ENCODE measurements at regions not wholly inside any gene's neighbourhood (a gene's known extent, or its start where the extent isn't known, plus 50 kb on each side); places are given as distances from the start of the nearest gene placed in this dataset.
"Not testable (repeated sequence)": the region's sequence is repeated elsewhere in the genome, so short reads cannot be mapped to it uniquely, and the experiment has no call there.

- not testable (repeated sequence) for H4K8ac ChIP-seq (ENCODE audit: low read depth, low read length); H3K79me2 ChIP-seq (ENCODE audit: control insufficient read depth, insufficient read depth, low read length); H3K27ac ChIP-seq (ENCODE audit: low read depth, low read length); H3K4me2 ChIP-seq (ENCODE audit: low read length); H3K4ac ChIP-seq (ENCODE audit: low read depth, low read length); H2BK120ac ChIP-seq (ENCODE audit: low read depth, low read length); H2BK5ac ChIP-seq (ENCODE audit: low read length); H3K9ac ChIP-seq (ENCODE audit: low read length); H4K5ac ChIP-seq (ENCODE audit: low read length); H3K56ac ChIP-seq (ENCODE audit: low read length); H3K18ac ChIP-seq (ENCODE audit: low read length); H3K4me3 ChIP-seq (ENCODE audit: low read length); H3K79me1 ChIP-seq (ENCODE audit: low read length); DNase-seq; H3K23ac ChIP-seq (ENCODE audit: low read length); H2AK5ac ChIP-seq (ENCODE audit: low read length); H3K4me1 ChIP-seq (ENCODE audit: control insufficient read depth, low read depth, low read length); H2BK15ac ChIP-seq (replicated peaks; ENCODE audit: low read depth); H3K36me3 ChIP-seq (ENCODE audit: control insufficient read depth, insufficient read depth, low read length); H3K27me3 ChIP-seq (ENCODE audit: insufficient read depth, low read length, poor library complexity)
- no CpG with 5 or more reads among the region's 12 CpGs for WGBS (ENCODE audit: extremely low coverage, insufficient coverage, low lambda C conversion rate)
Measured at GRCh38 chr2:91590381-91590780, 2898.9 kb downstream of the RPIA start.

DNA sequence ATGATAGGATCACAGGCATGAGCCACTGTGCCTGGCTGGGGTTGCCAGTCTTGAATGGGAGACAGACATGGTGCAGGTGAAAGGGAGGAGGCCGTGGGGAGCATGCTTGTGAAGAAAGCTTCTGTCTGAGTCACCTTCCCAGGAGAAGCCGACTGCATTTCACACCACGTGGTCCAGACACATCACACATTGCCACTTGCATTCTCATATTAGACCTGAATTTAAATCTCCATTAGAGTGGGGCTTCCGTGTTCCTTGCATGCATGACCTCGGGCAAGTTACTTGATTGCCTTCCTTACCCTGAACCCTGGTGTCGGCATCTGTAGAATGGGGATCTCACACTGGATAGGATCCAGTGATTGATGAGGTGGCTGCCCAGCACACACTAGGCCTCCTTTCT is 2899.6 kb downstream of the RPIA start:
- H3K36me3 ChIP-seq (ENCODE audit: control insufficient read depth, insufficient read depth, low read length); H3K23ac ChIP-seq (ENCODE audit: low read length); H2BK5ac ChIP-seq (ENCODE audit: low read length); H3K27me3 ChIP-seq (ENCODE audit: insufficient read depth, low read length, poor library complexity); H2BK120ac ChIP-seq (ENCODE audit: low read depth, low read length); H3K4me3 ChIP-seq (ENCODE audit: low read length); H3K4me1 ChIP-seq (ENCODE audit: control insufficient read depth, low read depth, low read length); H3K4me2 ChIP-seq (ENCODE audit: low read length); H3K27ac ChIP-seq (ENCODE audit: low read depth, low read length); DNase-seq; H3K9ac ChIP-seq (ENCODE audit: low read length); H3K79me1 ChIP-seq (ENCODE audit: low read length); H4K8ac ChIP-seq (ENCODE audit: low read depth, low read length); H3K18ac ChIP-seq (ENCODE audit: low read length); H4K5ac ChIP-seq (ENCODE audit: low read length); H3K79me2 ChIP-seq (ENCODE audit: control insufficient read depth, insufficient read depth, low read length); H3K4ac ChIP-seq (ENCODE audit: low read depth, low read length); H2AK5ac ChIP-seq (ENCODE audit: low read length); H2BK15ac ChIP-seq (replicated peaks; ENCODE audit: low read depth); H3K56ac ChIP-seq (ENCODE audit: low read length): not testable (repeated sequence)
- WGBS (ENCODE audit: extremely low coverage, insufficient coverage, low lambda C conversion rate): no CpG with 5 or more reads among the region's 6 CpGs

DNA sequence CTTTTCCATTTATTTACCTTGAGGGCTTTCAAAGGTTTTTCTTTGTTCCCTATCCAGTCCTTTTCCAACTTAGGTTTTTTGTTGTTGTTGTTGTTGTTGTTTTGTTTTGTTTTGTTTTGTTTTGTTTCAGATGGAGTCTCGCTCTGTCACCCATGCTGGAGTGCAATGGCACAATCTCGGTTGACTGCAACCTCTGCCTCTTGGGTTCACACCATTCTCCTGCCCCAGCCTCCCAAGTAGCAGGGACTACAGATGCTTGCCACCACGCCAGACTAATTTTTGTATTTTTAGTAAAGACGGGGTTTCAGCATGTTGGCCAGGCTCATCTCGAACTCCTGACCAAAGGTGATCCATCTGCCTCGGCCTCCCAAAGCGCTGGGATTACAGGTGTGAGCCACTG is 2906.0 kb downstream of the RPIA start:
- not testable (repeated sequence) for H3K18ac ChIP-seq (ENCODE audit: low read length); H3K4me1 ChIP-seq (ENCODE audit: control insufficient read depth, low read depth, low read length); H3K79me1 ChIP-seq (ENCODE audit: low read length); H2AK5ac ChIP-seq (ENCODE audit: low read length); H4K8ac ChIP-seq (ENCODE audit: low read depth, low read length); H3K23ac ChIP-seq (ENCODE audit: low read length); H2BK5ac ChIP-seq (ENCODE audit: low read length); H3K27me3 ChIP-seq (ENCODE audit: insufficient read depth, low read length, poor library complexity); DNase-seq; H3K79me2 ChIP-seq (ENCODE audit: control insufficient read depth, insufficient read depth, low read length); H3K56ac ChIP-seq (ENCODE audit: low read length); H3K36me3 ChIP-seq (ENCODE audit: control insufficient read depth, insufficient read depth, low read length); H3K9ac ChIP-seq (ENCODE audit: low read length); H2BK15ac ChIP-seq (replicated peaks; ENCODE audit: low read depth); H4K5ac ChIP-seq (ENCODE audit: low read length); H3K4me3 ChIP-seq (ENCODE audit: low read length); H3K4ac ChIP-seq (ENCODE audit: low read depth, low read length); H2BK120ac ChIP-seq (ENCODE audit: low read depth, low read length); H3K4me2 ChIP-seq (ENCODE audit: low read length); H3K27ac ChIP-seq (ENCODE audit: low read depth, low read length)
- no CpG with 5 or more reads among the region's 7 CpGs for WGBS (ENCODE audit: extremely low coverage, insufficient coverage, low lambda C conversion rate)

GRCh38 chr2:91598519-91598918 is 2907.0 kb downstream of the RPIA start:
- not testable (repeated sequence) for H3K79me2 ChIP-seq (ENCODE audit: control insufficient read depth, insufficient read depth, low read length)

GRCh38 chr2:91599000-91599399 is 2907.5 kb downstream of the RPIA start:
- H3K36me3 ChIP-seq (ENCODE audit: control insufficient read depth, insufficient read depth, low read length); H3K9ac ChIP-seq (ENCODE audit: low read length); H3K27me3 ChIP-seq (ENCODE audit: insufficient read depth, low read length, poor library complexity); H3K4me3 ChIP-seq (ENCODE audit: low read length); H3K79me2 ChIP-seq (ENCODE audit: control insufficient read depth, insufficient read depth, low read length); H3K4me1 ChIP-seq (ENCODE audit: control insufficient read depth, low read depth, low read length); H3K4me2 ChIP-seq (ENCODE audit: low read length); H3K18ac ChIP-seq (ENCODE audit: low read length); H2BK5ac ChIP-seq (ENCODE audit: low read length); H3K4ac ChIP-seq (ENCODE audit: low read depth, low read length); H3K56ac ChIP-seq (ENCODE audit: low read length); H2AK5ac ChIP-seq (ENCODE audit: low read length); H3K79me1 ChIP-seq (ENCODE audit: low read length); H3K23ac ChIP-seq (ENCODE audit: low read length); H4K8ac ChIP-seq (ENCODE audit: low read depth, low read length); H4K5ac ChIP-seq (ENCODE audit: low read length); H2BK15ac ChIP-seq (replicated peaks; ENCODE audit: low read depth); H3K27ac ChIP-seq (ENCODE audit: low read depth, low read length); DNase-seq: not testable (repeated sequence)
- H2BK120ac ChIP-seq (ENCODE audit: low read depth, low read length): peak overlapping the region; percentile 28
- WGBS (ENCODE audit: extremely low coverage, insufficient coverage, low lambda C conversion rate): no CpG with 5 or more reads among the region's 6 CpGs

More at GRCh38 chr2:91598519-91598918, 2907.0 kb downstream of the RPIA start:
- not testable (repeated sequence) for H2BK5ac ChIP-seq (ENCODE audit: low read length); H3K27me3 ChIP-seq (ENCODE audit: insufficient read depth, low read length, poor library complexity); H4K5ac ChIP-seq (ENCODE audit: low read length); H2BK120ac ChIP-seq (ENCODE audit: low read depth, low read length); H3K36me3 ChIP-seq (ENCODE audit: control insufficient read depth, insufficient read depth, low read length); H3K9ac ChIP-seq (ENCODE audit: low read length); H3K18ac ChIP-seq (ENCODE audit: low read length); H3K4ac ChIP-seq (ENCODE audit: low read depth, low read length); H3K4me3 ChIP-seq (ENCODE audit: low read length); H4K8ac ChIP-seq (ENCODE audit: low read depth, low read length); H3K79me1 ChIP-seq (ENCODE audit: low read length); H3K4me1 ChIP-seq (ENCODE audit: control insufficient read depth, low read depth, low read length); H2BK15ac ChIP-seq (replicated peaks; ENCODE audit: low read depth); H3K27ac ChIP-seq (ENCODE audit: low read depth, low read length); H3K4me2 ChIP-seq (ENCODE audit: low read length); H3K23ac ChIP-seq (ENCODE audit: low read length); H3K56ac ChIP-seq (ENCODE audit: low read length); H2AK5ac ChIP-seq (ENCODE audit: low read length); DNase-seq
- no CpG with 5 or more reads among the region's 4 CpGs for WGBS (ENCODE audit: extremely low coverage, insufficient coverage, low lambda C conversion rate)

GRCh38 chr2:91602860-91603259 is 2911.4 kb downstream of the RPIA start:
- not testable (repeated sequence) for H4K8ac ChIP-seq (ENCODE audit: low read depth, low read length); H3K79me2 ChIP-seq (ENCODE audit: control insufficient read depth, insufficient read depth, low read length); H3K18ac ChIP-seq (ENCODE audit: low read length); H3K4me1 ChIP-seq (ENCODE audit: control insufficient read depth, low read depth, low read length); H3K4ac ChIP-seq (ENCODE audit: low read depth, low read length); H4K5ac ChIP-seq (ENCODE audit: low read length); H2AK5ac ChIP-seq (ENCODE audit: low read length); H3K36me3 ChIP-seq (ENCODE audit: control insufficient read depth, insufficient read depth, low read length); H3K23ac ChIP-seq (ENCODE audit: low read length); DNase-seq; H2BK5ac ChIP-seq (ENCODE audit: low read length); H3K4me2 ChIP-seq (ENCODE audit: low read length); H3K4me3 ChIP-seq (ENCODE audit: low read length); H3K56ac ChIP-seq (ENCODE audit: low read length); H2BK15ac ChIP-seq (replicated peaks; ENCODE audit: low read depth); H2BK120ac ChIP-seq (ENCODE audit: low read depth, low read length); H3K27me3 ChIP-seq (ENCODE audit: insufficient read depth, low read length, poor library complexity); H3K27ac ChIP-seq (ENCODE audit: low read depth, low read length); H3K79me1 ChIP-seq (ENCODE audit: low read length); H3K9ac ChIP-seq (ENCODE audit: low read length)
- WGBS (ENCODE audit: extremely low coverage, insufficient coverage, low lambda C conversion rate): no CpG with 5 or more reads among the region's 1 CpG
